ENCODE measurements at regions not wholly inside any gene's neighbourhood (a gene's known extent, or its start where the extent isn't known, plus 50 kb on each side); places are given as distances from the start of the nearest gene placed in this dataset.

- peaks cover 12% of the 10 kb centered on the region; the same call in 1 of the 2 replicates for H3K27me3 Mint-ChIP-seq (ENCODE audit: low read depth)
- H3K27ac Mint-ChIP-seq, result no peak overlapping the region
- ChIA-PET POLR2A (no interaction called here), CTCF (no interaction called here)
- H3K9me3 Mint-ChIP-seq, result peaks cover 66% of the 10 kb centered on the region
- no peak for TF ChIP-seq FOXP4 (CRISPR knock-in tag; IDR thresholded peaks at IDR 0.05)
- no peak for TF ChIP-seq ATF2 (CRISPR knock-in tag; IDR thresholded peaks at IDR 0.05; ENCODE audit: borderline replicate concordance, low read depth)
- no peak for TF ChIP-seq USF1 (CRISPR knock-in tag; IDR thresholded peaks at IDR 0.05)
- TF ChIP-seq ZMAT4 (CRISPR knock-in tag; IDR thresholded peaks at IDR 0.05), result no peak
- TF ChIP-seq PRDM15 (CRISPR knock-in tag; IDR thresholded peaks at IDR 0.05), result no peak
- no peak for TF ChIP-seq ZNF425 (CRISPR knock-in tag; conservative IDR thresholded peaks at IDR 0.05)
- no peak for TF ChIP-seq OVOL2 (CRISPR knock-in tag; IDR thresholded peaks at IDR 0.05; ENCODE audit: borderline replicate concordance)
- no peak for TF ChIP-seq NFATC4 (CRISPR knock-in tag; IDR thresholded peaks at IDR 0.05)
- no peak for TF ChIP-seq TEAD4 (CRISPR knock-in tag; IDR thresholded peaks at IDR 0.05)
- TF ChIP-seq PRRX2 (CRISPR knock-in tag; IDR thresholded peaks at IDR 0.05), result no peak
- TF ChIP-seq JUN (CRISPR knock-in tag; IDR thresholded peaks at IDR 0.05), result no peak
- TF ChIP-seq RORB (CRISPR knock-in tag; IDR thresholded peaks at IDR 0.05), result no peak
- TF ChIP-seq USF2 (CRISPR knock-in tag; IDR thresholded peaks at IDR 0.05), result no peak
- TF ChIP-seq SMAD4 (CRISPR knock-in tag; IDR thresholded peaks at IDR 0.05), result no peak
- TF ChIP-seq TP53 (CRISPR knock-in tag; IDR thresholded peaks at IDR 0.05), result no peak
- TF ChIP-seq SMAD3 (CRISPR knock-in tag; IDR thresholded peaks at IDR 0.05; ENCODE audit: borderline replicate concordance), result no peak
- no peak for TF ChIP-seq CTCF (IDR thresholded peaks at IDR 0.05)
- H3K4me3 Mint-ChIP-seq, result no peak overlapping the region
- DNase-seq (ENCODE audit: low spot score), result no peak
- ATAC-seq, result no peak
- H3K4me1 Mint-ChIP-seq, result no peaks in the 10 kb centered on the region
- H3K36me3 Mint-ChIP-seq, result peaks cover 48% of the 10 kb centered on the region
These were observed 290.7 kb upstream of the FOLH1 start for GRCh38 chr11:49499117-49499516.
